Spleen (tissue), 11 donors: ENCODE measurements at regions not wholly inside any gene's neighbourhood (a gene's known extent, or its start where the extent isn't known, plus 50 kb on each side); places are given as distances from the start of the nearest gene placed in this dataset.

Source experiments
- DNase-seq: peaks from one replicate; pipeline ENCODE4 v3.0.0-alpha.2; 2020
- H3K27ac ChIP-seq, 8 donors: fragments of 200-600 bp; sonication (generic) in 7 of 8; 1 replicate in 4 of 8; 2 replicates in 4 of 8; pipeline versions ENCODE4 v1.5.0 to v1.8.0; 2016 to 2021; ENCODE audit warnings: inconsistent platforms in 4 of 8, mild to moderate bottlenecking in 4 of 8, moderate library complexity in 1 of 8
- H3K27me3 ChIP-seq, 7 donors: fragments of 200-600 bp; sonication (generic) in 6 of 7; replicated peaks in 1 of 7; 1 replicate in 4 of 7; 2 replicates in 3 of 7; pipeline versions ENCODE4 v1.5.0 to v1.8.0; 2016 to 2021; ENCODE audit warnings: inconsistent platforms in 3 of 7, mild to moderate bottlenecking in 1 of 7
- H3K36me3 ChIP-seq, 6 donors: fragments of 200-600 bp; sonication (generic) in 5 of 6; 1 replicate in 4 of 6; 2 replicates in 2 of 6; pipeline versions ENCODE4 v1.5.0 to v1.8.0; 2016 to 2021; ENCODE audit warnings: inconsistent platforms in 2 of 6
- H3K4me1 ChIP-seq, 6 donors: fragments of 200-600 bp; sonication (generic) in 5 of 6; 1 replicate in 3 of 6; 2 replicates in 3 of 6; pipeline versions ENCODE4 v1.5.0 to v1.8.0; 2016 to 2021; ENCODE audit warnings: inconsistent platforms in 3 of 6
- H3K4me3 ChIP-seq, 8 donors: fragments of 200-600 bp; sonication (generic) in 7 of 8; 1 replicate in 4 of 8; 2 replicates in 4 of 8; pipeline versions ENCODE4 v1.5.0 to v1.8.0; 2016 to 2021; ENCODE audit warnings: inconsistent platforms in 4 of 8, mild to moderate bottlenecking in 4 of 8, moderate library complexity in 2 of 8
- H3K9me3 ChIP-seq, 8 donors: fragments of 200-600 bp; sonication (generic) in 7 of 8; 1 replicate in 4 of 8; 2 replicates in 4 of 8; pipeline versions ENCODE4 v1.5.0 to v1.8.0; 2016 to 2021; ENCODE audit warnings: inconsistent platforms in 4 of 8
- POLR2A ChIP-seq, 3 donors: fragments of 450-650 bp; IDR thresholded peaks; one replicate each; pipeline ENCODE4 v1.5.1; 2017; ENCODE audit warnings: antibody characterized with exemption in 3 of 3, mild to moderate bottlenecking in 1 of 3
- POLR2AphosphoS5 ChIP-seq, 3 donors: sonication (generic); formaldehyde crosslinking; IDR thresholded peaks; one replicate each; pipeline ENCODE4 v1.5.1; 2017; ENCODE audit warnings: antibody characterized with exemption in 3 of 3
- WGBS, 5 donors: extraction: QIAGEN DNeasy Blood & Tissue Kit in 3 of 5; methylation state at CpG; one replicate each; pipeline versions ENCODE4 v1.1.5 to v1.1.7; 2013 to 2018; 5-methylcytosine and 5-hydroxymethylcytosine counted together
- intact Hi-C: fragments of 100-400 bp; cut with DNase I; formaldehyde crosslinking; loops from one replicate; pipeline ENCODE4 v1.15.0; 2023; ENCODE audit warnings: low total_unique reads
- TF ChIP-seq, protein P1 (sequence below), 11 experiments: fragments of 200-600 bp in 7 of 11; fragments of 450-650 bp in 4 of 11; sonication (generic) in 4 of 11; IDR thresholded peaks in 8 of 11; conservative IDR thresholded peaks in 3 of 11; 1 replicate in 7 of 11; 2 replicates in 4 of 11; pipeline versions ENCODE4 v1.4.0 to v1.8.0; 2016 to 2021; ENCODE audit warnings: antibody characterized with exemption in 11 of 11, inconsistent platforms in 4 of 11, mild to moderate bottlenecking in 1 of 11
- donor health status: healthy with polysubstance abuse.
- donor health status: DM: no; HTN: no; CAD: no; lungs with moderate emphysema.
- donor health status: DM: no; HTN: no; CAD: no.
- donor health status: Bipolar disorder and iron deficiency.
- donor health status: healthy.
- donor health status: DM: no; HTN: no; CAD: no.
- donor health status: DM: yes; HTN: yes; CAD: no.

DNA sequence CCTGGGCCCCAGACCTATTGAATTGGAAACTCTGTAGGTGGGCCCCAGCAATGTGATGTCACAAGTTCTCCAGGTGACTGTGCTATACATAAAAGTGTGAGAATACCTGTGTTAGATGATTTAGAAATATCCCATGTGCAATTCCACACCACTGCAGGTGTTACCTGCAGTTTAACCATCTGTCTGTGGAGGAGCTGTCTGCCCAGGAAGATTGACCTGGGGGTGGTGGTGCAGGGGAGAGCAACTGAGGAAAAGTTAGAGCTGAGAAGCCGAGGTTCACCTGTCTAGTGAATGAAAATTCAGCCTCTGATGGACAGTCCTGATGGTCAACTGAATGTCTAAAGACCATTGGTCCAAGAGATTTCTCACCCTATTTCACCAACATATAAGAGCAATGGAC, 132.2 kb upstream of the SLC24A5 start:
- intact Hi-C loops: loop anchor here (2.0 to 10.0 kb wide), 3 partner anchors 274 to 794 kb away; partner anchors contain the start of gene SEMA6D
- WGBS, 5 donors: 40 to 92% (median 61%) methylated on average over 1 of the region's 1 CpG
- H3K4me3 ChIP-seq: no peak overlapping the region

DNA sequence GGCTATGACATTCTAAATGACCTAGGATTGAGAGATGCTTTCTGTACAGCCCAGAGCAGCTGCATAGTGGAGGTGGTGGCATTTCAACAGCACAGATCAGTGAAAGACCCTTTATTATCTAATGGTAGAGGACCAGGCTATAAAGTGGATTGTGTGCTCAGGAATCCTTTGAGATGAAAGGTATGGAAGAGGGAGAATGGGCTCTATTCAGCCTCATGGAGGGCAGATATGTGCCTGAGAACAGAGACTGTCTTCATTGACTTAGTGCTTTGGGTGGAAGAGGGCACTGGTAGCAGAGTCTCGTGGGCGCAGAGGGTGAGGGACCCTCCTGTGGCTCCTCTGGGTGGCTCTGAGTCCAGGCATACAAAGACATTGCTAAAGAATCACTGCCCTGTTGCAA, 130.0 kb upstream of the SLC24A5 start:
- Histone ChIP-seq H3K27me3 (no peaks in the 10 kb centered on the region), H3K36me3 (no peaks in the 10 kb centered on the region), H3K27ac (no peak overlapping the region), H3K4me3 (no peak overlapping the region), H3K4me1 (peaks cover 0 to 10% (median 0%) of the 10 kb centered on the region in 6 donors), H3K9me3 (no peaks in the 10 kb centered on the region)
- no peak for DNase-seq
- 88 to 100% (median 90%) methylated on average over 2 of the region's 2 CpGs for WGBS, 5 donors
- TF ChIP-seq, protein P1, sequence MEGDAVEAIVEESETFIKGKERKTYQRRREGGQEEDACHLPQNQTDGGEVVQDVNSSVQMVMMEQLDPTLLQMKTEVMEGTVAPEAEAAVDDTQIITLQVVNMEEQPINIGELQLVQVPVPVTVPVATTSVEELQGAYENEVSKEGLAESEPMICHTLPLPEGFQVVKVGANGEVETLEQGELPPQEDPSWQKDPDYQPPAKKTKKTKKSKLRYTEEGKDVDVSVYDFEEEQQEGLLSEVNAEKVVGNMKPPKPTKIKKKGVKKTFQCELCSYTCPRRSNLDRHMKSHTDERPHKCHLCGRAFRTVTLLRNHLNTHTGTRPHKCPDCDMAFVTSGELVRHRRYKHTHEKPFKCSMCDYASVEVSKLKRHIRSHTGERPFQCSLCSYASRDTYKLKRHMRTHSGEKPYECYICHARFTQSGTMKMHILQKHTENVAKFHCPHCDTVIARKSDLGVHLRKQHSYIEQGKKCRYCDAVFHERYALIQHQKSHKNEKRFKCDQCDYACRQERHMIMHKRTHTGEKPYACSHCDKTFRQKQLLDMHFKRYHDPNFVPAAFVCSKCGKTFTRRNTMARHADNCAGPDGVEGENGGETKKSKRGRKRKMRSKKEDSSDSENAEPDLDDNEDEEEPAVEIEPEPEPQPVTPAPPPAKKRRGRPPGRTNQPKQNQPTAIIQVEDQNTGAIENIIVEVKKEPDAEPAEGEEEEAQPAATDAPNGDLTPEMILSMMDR (IDR thresholded peaks at IDR 0.05 in 8 of 11, conservative IDR thresholded peaks at IDR 0.05 in 3 of 11): no peak
- TF ChIP-seq POLR2A (IDR thresholded peaks at IDR 0.05): no peak
- no peak for TF ChIP-seq POLR2AphosphoS5 (IDR thresholded peaks at IDR 0.05)
- intact Hi-C loops: no loop called here

More for the DNA sequence above, 132.2 kb upstream of the SLC24A5 start:
- Histone ChIP-seq H3K27ac (no peak overlapping the region), H3K9me3 (no peaks in the 10 kb centered on the region), H3K27me3 (no peaks in the 10 kb centered on the region), H3K4me1 (peaks cover 0 to 10% (median 0%) of the 10 kb centered on the region in 6 donors), H3K36me3 (no peaks in the 10 kb centered on the region)
- no peak for TF ChIP-seq POLR2AphosphoS5 (IDR thresholded peaks at IDR 0.05)
- no peak for TF ChIP-seq POLR2A (IDR thresholded peaks at IDR 0.05)
- TF ChIP-seq, protein P1 (IDR thresholded peaks at IDR 0.05 in 8 of 11, conservative IDR thresholded peaks at IDR 0.05 in 3 of 11): no peak
- no peak for DNase-seq

DNA sequence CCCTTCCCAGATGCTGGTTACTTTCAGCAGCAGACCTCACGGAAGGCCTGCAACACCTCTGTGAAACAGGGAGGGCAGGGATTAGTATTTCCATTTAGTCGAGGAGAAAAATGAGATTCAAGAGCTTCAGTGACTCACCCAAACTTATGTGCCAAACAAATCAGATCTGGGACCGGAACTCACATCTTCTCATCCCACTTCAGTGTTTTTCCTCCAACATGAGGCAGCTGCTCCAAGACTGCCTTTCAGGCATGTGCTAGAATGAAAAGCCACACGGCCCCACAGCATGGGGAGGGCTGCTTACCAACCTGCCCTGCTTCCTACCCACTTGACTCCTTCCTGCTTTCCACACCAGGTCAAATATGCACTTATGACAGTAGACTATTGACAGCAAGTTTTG, 129.4 kb upstream of the SLC24A5 start:
- Histone ChIP-seq H3K27me3 (no peaks in the 10 kb centered on the region), H3K4me3 (no peak overlapping the region), H3K27ac (no peak overlapping the region), H3K9me3 (no peaks in the 10 kb centered on the region), H3K4me1 (peaks cover 0 to 10% (median 0%) of the 10 kb centered on the region in 6 donors), H3K36me3 (no peaks in the 10 kb centered on the region)
- intact Hi-C loops: no loop called here
- no peak for DNase-seq
- WGBS, 5 donors: 57 to 87% (median 70%) methylated on average over 4 of the region's 4 CpGs
- TF ChIP-seq, protein P1 (IDR thresholded peaks at IDR 0.05 in 8 of 11, conservative IDR thresholded peaks at IDR 0.05 in 3 of 11): no peak
- TF ChIP-seq POLR2AphosphoS5 (IDR thresholded peaks at IDR 0.05): no peak
- no peak for TF ChIP-seq POLR2A (IDR thresholded peaks at IDR 0.05)

DNA sequence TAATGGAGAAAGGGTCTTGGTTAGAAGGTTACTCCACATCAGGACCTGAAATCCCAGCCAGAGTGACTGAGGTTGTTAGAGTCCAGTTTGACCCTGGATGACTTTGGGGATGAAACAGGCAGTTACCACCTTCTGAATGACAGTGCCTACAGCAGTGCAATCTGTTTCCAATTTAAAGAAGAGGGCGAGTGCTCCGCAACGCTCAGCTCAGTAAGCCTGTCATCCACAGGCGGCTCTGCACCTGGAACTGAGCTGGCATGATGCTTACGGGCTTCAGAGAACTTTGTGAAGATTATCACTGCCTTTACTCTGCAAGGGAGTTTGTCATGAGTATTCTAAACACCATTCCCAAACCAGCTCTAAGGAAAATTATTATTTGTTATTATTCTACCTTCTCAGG, 127.7 kb upstream of the SLC24A5 start:
- DNase-seq: no peak
- Histone ChIP-seq H3K36me3 (no peaks in the 10 kb centered on the region), H3K27ac (no peak overlapping the region), H3K4me3 (no peak overlapping the region), H3K4me1 (no peaks in the 10 kb centered on the region), H3K9me3 (no peaks in the 10 kb centered on the region), H3K27me3 (no peaks in the 10 kb centered on the region)
- 91 to 100% (median 94%) methylated on average over 5 of the region's 5 CpGs for WGBS, 5 donors
- intact Hi-C loops: no loop called here
- TF ChIP-seq POLR2AphosphoS5 (IDR thresholded peaks at IDR 0.05) (no peak), POLR2A (IDR thresholded peaks at IDR 0.05) (no peak)
- TF ChIP-seq, protein P1 (IDR thresholded peaks at IDR 0.05 in 8 of 11, conservative IDR thresholded peaks at IDR 0.05 in 3 of 11): no peak
